K562 (cell line): ENCODE measurements at regions not wholly inside any gene's neighbourhood (a gene's known extent, or its start where the extent isn't known, plus 50 kb on each side); places are given as distances from the start of the nearest gene placed in this dataset.
A peak's percentile ranks its signal among the peaks of the same experiment; 100 is the strongest.

Experiments
- CBFA2T2 ChIP-seq: fragments of 450-650 bp; conservative IDR thresholded peaks from 2 replicates; pipeline ENCODE4 v1.6.1; 2017; ENCODE audit warnings: mild to moderate bottlenecking
- ELF4 ChIP-seq: fragments of 450-650 bp; formaldehyde crosslinking; IDR thresholded peaks from 2 replicates; pipeline ENCODE4 v1.4.0; 2022; ENCODE audit warnings: missing genetic modification characterization
- EP300 ChIP-seq: IDR thresholded peaks from 2 replicates; pipeline ENCODE4 v1.6.1; 2012; ENCODE audit warnings: low read length, improper control_type of control experiment
- FOS ChIP-seq: IDR thresholded peaks from 3 replicates; pipeline ENCODE4 v1.6.1; 2011; ENCODE audit not compliant: insufficient read length; ENCODE audit errors: extremely low read depth
- KLF1 ChIP-seq: fragments of 450-650 bp; IDR thresholded peaks from 2 replicates; pipeline ENCODE4 v1.6.1; 2016; ENCODE audit warnings: missing genetic modification characterization, missing compliant biosample characterization
- NR1H2 ChIP-seq: sonication (generic); formaldehyde crosslinking; IDR thresholded peaks from 2 replicates; pipeline ENCODE4 v1.4.0; 2020; ENCODE audit warnings: mild to moderate bottlenecking, missing genetic modification reagents
- PHF8 ChIP-seq: fragments of 200-600 bp; sonication (generic); IDR thresholded peaks from 2 replicates; pipeline ENCODE4 v1.6.1; 2012; ENCODE audit warnings: mixed run types, mild to moderate bottlenecking, inconsistent platforms, low read length, moderate library complexity, borderline replicate concordance
- PTBP1 ChIP-seq: fragments of 200-400 bp; formaldehyde crosslinking; IDR thresholded peaks from 2 replicates; pipeline ENCODE4 v1.6.1; 2017; ENCODE audit warnings: low read depth, low read length
- RAD21 ChIP-seq, 2 experiments: fragments of 250-450 bp in 1 of 2; fragments of 450-650 bp in 1 of 2; sonication (Bioruptor Pico) in 1 of 2; formaldehyde crosslinking in 1 of 2; IDR thresholded peaks in 1 of 2; conservative IDR thresholded peaks in 1 of 2; 2 replicates each; pipeline versions ENCODE4 v1.4.0 to v1.8.0; 2020 to 2022; ENCODE audit warnings: mild to moderate bottlenecking in 2 of 2, moderate library complexity in 1 of 2
- RBM17 ChIP-seq: fragments of 200-400 bp; formaldehyde crosslinking; IDR thresholded peaks from 2 replicates; pipeline ENCODE4 v1.6.1; 2017; ENCODE audit warnings: low read depth, mild to moderate bottlenecking, low read length, borderline replicate concordance
- SIN3B ChIP-seq: fragments of 450-650 bp; IDR thresholded peaks from 2 replicates; pipeline ENCODE4 v1.6.1; 2017; ENCODE audit warnings: low read depth, mild to moderate bottlenecking, moderate library complexity
- SIRT6 ChIP-seq: IDR thresholded peaks from one replicate; pipeline ENCODE4 v1.6.1; 2012; ENCODE audit warnings: low read depth, mild to moderate bottlenecking, control low read depth, inconsistent platforms, low read length, moderate library complexity
- SMARCE1 ChIP-seq: fragments of 450-650 bp; IDR thresholded peaks from 2 replicates; pipeline ENCODE4 v1.7.1; 2016; ENCODE audit warnings: mild to moderate bottlenecking
- SREBF2 ChIP-seq: sonication (generic); formaldehyde crosslinking; IDR thresholded peaks from 2 replicates; pipeline ENCODE4 v1.4.0; 2020; ENCODE audit warnings: mild to moderate bottlenecking, missing genetic modification reagents
- XRCC3 ChIP-seq: fragments of 450-650 bp; IDR thresholded peaks from 2 replicates; pipeline ENCODE4 v1.6.1; 2017; ENCODE audit warnings: mild to moderate bottlenecking, moderate library complexity
- ZFP1 ChIP-seq: fragments of 450-650 bp; formaldehyde crosslinking; IDR thresholded peaks from 2 replicates; pipeline ENCODE4 v1.4.0; 2020; ENCODE audit warnings: mild to moderate bottlenecking, mixed read lengths
- ZKSCAN3 ChIP-seq: fragments of 250-450 bp; sonication (Bioruptor Pico); IDR thresholded peaks from 2 replicates; pipeline ENCODE4 v1.4.0; 2020
- ZNF431 ChIP-seq: sonication (generic); formaldehyde crosslinking; IDR thresholded peaks from 2 replicates; pipeline ENCODE4 v1.8.0; 2022; ENCODE audit warnings: mild to moderate bottlenecking, missing genetic modification reagents
- ZNF444 ChIP-seq: fragments of 250-450 bp; sonication (Bioruptor Pico); IDR thresholded peaks from 2 replicates; pipeline ENCODE4 v1.4.0; 2020; ENCODE audit warnings: mild to moderate bottlenecking, moderate library complexity
- ZNF77 ChIP-seq: fragments of 250-450 bp; sonication (Bioruptor Pico); IDR thresholded peaks from 2 replicates; pipeline ENCODE4 v1.5.0; 2020
- TF ChIP-seq, protein P1 (sequence below): sonication (generic); formaldehyde crosslinking; IDR thresholded peaks from 2 replicates; pipeline ENCODE4 v1.8.1; 2022; ENCODE audit warnings: missing genetic modification reagents
- TF ChIP-seq, protein P2 (sequence below): fragments of 250-450 bp; sonication (Bioruptor Pico); IDR thresholded peaks from 2 replicates; pipeline ENCODE4 v1.5.0; 2020; ENCODE audit warnings: mild to moderate bottlenecking, borderline replicate concordance
- TF ChIP-seq, protein P3 (sequence below): IDR thresholded peaks from 2 replicates; pipeline ENCODE4 v1.6.1; 2016; ENCODE audit warnings: missing genetic modification characterization, missing compliant biosample characterization
- TF ChIP-seq, protein P4 (sequence below): sonication (generic); formaldehyde crosslinking; IDR thresholded peaks from 2 replicates; pipeline ENCODE4 v1.8.1; 2022; ENCODE audit warnings: missing genetic modification reagents

DNA sequence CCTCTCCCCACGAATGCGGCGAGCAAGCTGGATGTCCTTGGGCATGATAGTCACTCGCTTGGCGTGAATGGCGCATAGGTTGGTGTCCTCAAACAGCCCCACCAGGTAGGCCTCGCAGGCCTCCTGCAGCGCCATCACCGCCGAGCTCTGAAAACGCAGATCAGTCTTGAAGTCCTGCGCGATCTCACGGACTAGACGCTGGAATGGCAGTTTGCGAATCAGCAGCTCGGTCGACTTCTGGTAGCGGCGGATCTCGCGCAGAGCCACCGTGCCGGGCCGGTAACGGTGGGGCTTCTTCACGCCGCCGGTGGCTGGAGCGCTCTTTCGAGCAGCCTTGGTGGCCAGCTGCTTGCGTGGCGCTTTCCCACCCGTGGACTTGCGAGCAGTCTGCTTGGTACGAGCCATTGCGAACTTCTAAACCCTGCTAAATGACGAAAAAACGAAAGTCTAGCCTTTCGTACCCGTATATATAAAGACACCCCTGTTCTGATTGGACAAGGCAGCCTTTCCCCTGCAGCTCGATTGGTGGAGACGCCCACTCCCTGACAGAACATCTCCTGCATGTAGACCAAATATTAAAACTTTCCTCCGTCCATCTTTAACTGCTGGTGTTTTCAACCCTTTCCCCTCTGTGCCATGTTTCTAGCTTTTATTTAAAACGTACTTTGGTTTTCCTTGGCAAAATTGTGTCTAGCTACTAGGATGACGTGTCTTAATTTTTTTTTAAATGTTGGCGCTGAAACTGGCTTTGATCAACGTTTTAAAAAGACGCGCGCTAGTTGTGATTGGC is 109.8 kb downstream of the HFE start (continued):
- TF ChIP-seq, protein P1, sequence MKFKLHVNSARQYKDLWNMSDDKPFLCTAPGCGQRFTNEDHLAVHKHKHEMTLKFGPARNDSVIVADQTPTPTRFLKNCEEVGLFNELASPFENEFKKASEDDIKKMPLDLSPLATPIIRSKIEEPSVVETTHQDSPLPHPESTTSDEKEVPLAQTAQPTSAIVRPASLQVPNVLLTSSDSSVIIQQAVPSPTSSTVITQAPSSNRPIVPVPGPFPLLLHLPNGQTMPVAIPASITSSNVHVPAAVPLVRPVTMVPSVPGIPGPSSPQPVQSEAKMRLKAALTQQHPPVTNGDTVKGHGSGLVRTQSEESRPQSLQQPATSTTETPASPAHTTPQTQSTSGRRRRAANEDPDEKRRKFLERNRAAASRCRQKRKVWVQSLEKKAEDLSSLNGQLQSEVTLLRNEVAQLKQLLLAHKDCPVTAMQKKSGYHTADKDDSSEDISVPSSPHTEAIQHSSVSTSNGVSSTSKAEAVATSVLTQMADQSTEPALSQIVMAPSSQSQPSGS (CRISPR knock-in tag) = no peak
- TF ChIP-seq EP300 (peak; percentile 43), ZNF431 (CRISPR knock-in tag) (peak; percentile 83), RBM17 (no peak), CBFA2T2 (no peak), SIN3B (no peak), PTBP1 (peak; percentile 72), XRCC3 (peak; percentile 62; the same call in 1 of the 2 replicates), PHF8 (peak; percentile 72; the same call in 1 of the 2 replicates), ZNF77 (CRISPR knock-in tag) (no peak), FOS (peak; percentile 93), ZKSCAN3 (CRISPR knock-in tag) (no peak), KLF1 (0 out of 2 replicates have a peak, but pooled peaks have one; percentile 55), RAD21 (CRISPR knock-in tag; conservative IDR thresholded peaks at IDR 0.05 in 1 of 2, IDR thresholded peaks at IDR 0.05 in 1 of 2) (0 out of 4 replicates have a peak, but pooled peaks of 1 of the 2 experiments have one; percentile 8), ZNF444 (CRISPR knock-in tag) (no peak; the same call in 1 of the 2 replicates), ELF4 (CRISPR knock-in tag) (peak; percentile 42; the same call in 1 of the 2 replicates), SIRT6 (peak; percentile 92), SMARCE1 (peak; percentile 17; the same call in 1 of the 2 replicates), ZFP1 (0 out of 2 replicates have a peak, but pooled peaks have one; percentile 54), SREBF2 (CRISPR knock-in tag) (0 out of 2 replicates have a peak, but pooled peaks have one; percentile 70), NR1H2 (CRISPR knock-in tag) (no peak)
- TF ChIP-seq, protein P2, sequence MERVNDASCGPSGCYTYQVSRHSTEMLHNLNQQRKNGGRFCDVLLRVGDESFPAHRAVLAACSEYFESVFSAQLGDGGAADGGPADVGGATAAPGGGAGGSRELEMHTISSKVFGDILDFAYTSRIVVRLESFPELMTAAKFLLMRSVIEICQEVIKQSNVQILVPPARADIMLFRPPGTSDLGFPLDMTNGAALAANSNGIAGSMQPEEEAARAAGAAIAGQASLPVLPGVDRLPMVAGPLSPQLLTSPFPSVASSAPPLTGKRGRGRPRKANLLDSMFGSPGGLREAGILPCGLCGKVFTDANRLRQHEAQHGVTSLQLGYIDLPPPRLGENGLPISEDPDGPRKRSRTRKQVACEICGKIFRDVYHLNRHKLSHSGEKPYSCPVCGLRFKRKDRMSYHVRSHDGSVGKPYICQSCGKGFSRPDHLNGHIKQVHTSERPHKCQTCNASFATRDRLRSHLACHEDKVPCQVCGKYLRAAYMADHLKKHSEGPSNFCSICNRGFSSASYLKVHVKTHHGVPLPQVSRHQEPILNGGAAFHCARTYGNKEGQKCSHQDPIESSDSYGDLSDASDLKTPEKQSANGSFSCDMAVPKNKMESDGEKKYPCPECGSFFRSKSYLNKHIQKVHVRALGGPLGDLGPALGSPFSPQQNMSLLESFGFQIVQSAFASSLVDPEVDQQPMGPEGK (CRISPR knock-in tag) = no peak
- TF ChIP-seq, protein P3, sequence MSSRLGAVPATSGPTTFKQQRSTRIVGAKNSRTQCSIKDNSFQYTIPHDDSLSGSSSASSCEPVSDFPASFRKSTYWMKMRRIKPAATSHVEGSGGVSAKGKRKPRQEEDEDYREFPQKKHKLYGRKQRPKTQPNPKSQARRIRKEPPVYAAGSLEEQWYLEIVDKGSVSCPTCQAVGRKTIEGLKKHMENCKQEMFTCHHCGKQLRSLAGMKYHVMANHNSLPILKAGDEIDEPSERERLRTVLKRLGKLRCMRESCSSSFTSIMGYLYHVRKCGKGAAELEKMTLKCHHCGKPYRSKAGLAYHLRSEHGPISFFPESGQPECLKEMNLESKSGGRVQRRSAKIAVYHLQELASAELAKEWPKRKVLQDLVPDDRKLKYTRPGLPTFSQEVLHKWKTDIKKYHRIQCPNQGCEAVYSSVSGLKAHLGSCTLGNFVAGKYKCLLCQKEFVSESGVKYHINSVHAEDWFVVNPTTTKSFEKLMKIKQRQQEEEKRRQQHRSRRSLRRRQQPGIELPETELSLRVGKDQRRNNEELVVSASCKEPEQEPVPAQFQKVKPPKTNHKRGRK = no peak
- TF ChIP-seq, protein P4, sequence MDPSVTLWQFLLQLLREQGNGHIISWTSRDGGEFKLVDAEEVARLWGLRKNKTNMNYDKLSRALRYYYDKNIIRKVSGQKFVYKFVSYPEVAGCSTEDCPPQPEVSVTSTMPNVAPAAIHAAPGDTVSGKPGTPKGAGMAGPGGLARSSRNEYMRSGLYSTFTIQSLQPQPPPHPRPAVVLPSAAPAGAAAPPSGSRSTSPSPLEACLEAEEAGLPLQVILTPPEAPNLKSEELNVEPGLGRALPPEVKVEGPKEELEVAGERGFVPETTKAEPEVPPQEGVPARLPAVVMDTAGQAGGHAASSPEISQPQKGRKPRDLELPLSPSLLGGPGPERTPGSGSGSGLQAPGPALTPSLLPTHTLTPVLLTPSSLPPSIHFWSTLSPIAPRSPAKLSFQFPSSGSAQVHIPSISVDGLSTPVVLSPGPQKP (CRISPR knock-in tag) = no peak
